ENCODE measurements at regions not wholly inside any gene's neighbourhood (a gene's known extent, or its start where the extent isn't known, plus 50 kb on each side); places are given as distances from the start of the nearest gene placed in this dataset.

- TF ChIP-seq, protein P1, sequence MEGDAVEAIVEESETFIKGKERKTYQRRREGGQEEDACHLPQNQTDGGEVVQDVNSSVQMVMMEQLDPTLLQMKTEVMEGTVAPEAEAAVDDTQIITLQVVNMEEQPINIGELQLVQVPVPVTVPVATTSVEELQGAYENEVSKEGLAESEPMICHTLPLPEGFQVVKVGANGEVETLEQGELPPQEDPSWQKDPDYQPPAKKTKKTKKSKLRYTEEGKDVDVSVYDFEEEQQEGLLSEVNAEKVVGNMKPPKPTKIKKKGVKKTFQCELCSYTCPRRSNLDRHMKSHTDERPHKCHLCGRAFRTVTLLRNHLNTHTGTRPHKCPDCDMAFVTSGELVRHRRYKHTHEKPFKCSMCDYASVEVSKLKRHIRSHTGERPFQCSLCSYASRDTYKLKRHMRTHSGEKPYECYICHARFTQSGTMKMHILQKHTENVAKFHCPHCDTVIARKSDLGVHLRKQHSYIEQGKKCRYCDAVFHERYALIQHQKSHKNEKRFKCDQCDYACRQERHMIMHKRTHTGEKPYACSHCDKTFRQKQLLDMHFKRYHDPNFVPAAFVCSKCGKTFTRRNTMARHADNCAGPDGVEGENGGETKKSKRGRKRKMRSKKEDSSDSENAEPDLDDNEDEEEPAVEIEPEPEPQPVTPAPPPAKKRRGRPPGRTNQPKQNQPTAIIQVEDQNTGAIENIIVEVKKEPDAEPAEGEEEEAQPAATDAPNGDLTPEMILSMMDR (IDR thresholded peaks at IDR 0.05; ENCODE audit: unreplicated experiment): no peak
- DNase-seq (ENCODE audit: unreplicated experiment): no peak
- no peaks in the 10 kb centered on the region for H3K27me3 Mint-ChIP-seq (ENCODE audit: insufficient read depth, unreplicated experiment)
- no TSS peak for BruUV-seq (replicated peaks)
- H3K27ac Mint-ChIP-seq (ENCODE audit: low read depth, unreplicated experiment): no peak overlapping the region
- no peak overlapping the region for H3K4me3 Mint-ChIP-seq (ENCODE audit: unreplicated experiment)
- POLR2A ChIA-PET: no interaction called here
- CTCF ChIA-PET: no interaction called here
- H3K4me1 Mint-ChIP-seq (ENCODE audit: insufficient read depth, unreplicated experiment): no peaks in the 10 kb centered on the region
- no peaks in the 10 kb centered on the region for H3K9me3 Mint-ChIP-seq (ENCODE audit: unreplicated experiment)
- H3K36me3 Mint-ChIP-seq (ENCODE audit: insufficient read depth, unreplicated experiment): no peaks in the 10 kb centered on the region
- intact Hi-C loops (cut with micrococcal nuclease): no loop called here
Observed at GRCh38 chr12:84779169-84779568, 133.4 kb downstream of the SLC6A15 start.

DNA sequence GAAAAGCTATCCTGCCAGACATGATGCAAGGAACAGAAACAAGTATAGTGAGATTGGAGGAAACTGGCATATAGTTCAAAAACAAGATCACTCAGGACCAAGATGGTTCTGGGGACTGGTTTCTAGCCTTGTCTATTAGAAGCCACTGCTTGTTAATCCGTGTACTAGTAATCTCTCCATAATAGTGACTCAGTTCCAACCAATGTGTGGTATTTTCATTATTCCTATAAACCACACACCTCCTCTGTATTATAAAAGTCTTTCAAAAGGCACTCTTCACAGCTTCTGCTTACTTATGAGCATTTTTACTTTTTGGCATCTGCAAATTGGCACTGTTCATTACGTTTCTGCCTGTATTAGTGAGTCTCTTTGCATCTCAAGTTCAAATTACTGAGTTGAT lies 140.3 kb downstream of the SLC6A15 start:
- POLR2A ChIA-PET: no interaction called here
- Mint-ChIP-seq H3K4me3 (ENCODE audit: unreplicated experiment) (no peak overlapping the region), H3K27ac (ENCODE audit: low read depth, unreplicated experiment) (no peak overlapping the region), H3K9me3 (ENCODE audit: unreplicated experiment) (no peaks in the 10 kb centered on the region), H3K36me3 (ENCODE audit: insufficient read depth, unreplicated experiment) (no peaks in the 10 kb centered on the region), H3K4me1 (ENCODE audit: insufficient read depth, unreplicated experiment) (peaks cover 9% of the 10 kb centered on the region), H3K27me3 (ENCODE audit: insufficient read depth, unreplicated experiment) (no peaks in the 10 kb centered on the region)
- intact Hi-C loops (cut with micrococcal nuclease): no loop called here
- no peak for DNase-seq (ENCODE audit: unreplicated experiment)
- CTCF ChIA-PET: no interaction called here
- TF ChIP-seq, protein P1 (IDR thresholded peaks at IDR 0.05; ENCODE audit: unreplicated experiment): no peak
- no TSS peak for BruUV-seq (replicated peaks)

DNA sequence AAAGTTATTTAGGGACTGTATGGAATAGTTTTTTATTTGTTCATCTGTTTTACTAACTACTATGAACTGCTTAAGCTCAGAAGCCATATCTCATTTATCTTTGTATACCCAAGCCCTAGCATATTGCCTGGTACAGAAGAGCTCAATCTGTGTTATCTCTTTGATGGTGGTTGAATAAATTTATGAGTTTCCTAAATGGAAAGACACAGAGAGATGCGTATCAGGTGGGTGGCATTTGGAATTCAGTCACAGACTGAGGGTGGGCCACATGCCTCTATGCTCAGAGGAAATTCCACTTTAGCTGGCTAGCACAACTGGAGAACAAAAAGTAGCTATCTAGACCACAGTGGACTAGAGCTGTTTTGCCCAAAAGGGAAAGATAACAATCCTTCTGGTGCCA lies 145.5 kb downstream of the SLC6A15 start:
- intact Hi-C loops (cut with micrococcal nuclease): no loop called here
- CTCF ChIA-PET: interaction anchor here (1.2 kb wide), 1 partner anchor 29 kb away, joined by 3 read pairs; no protein-coding TSS in a partner anchor

GRCh38 chr12:84766375-84766774 lies 146.2 kb downstream of the SLC6A15 start:
- TF ChIP-seq, protein P1 (IDR thresholded peaks at IDR 0.05; ENCODE audit: unreplicated experiment): no peak
- Mint-ChIP-seq H3K27me3 (ENCODE audit: insufficient read depth, unreplicated experiment) (no peaks in the 10 kb centered on the region), H3K9me3 (ENCODE audit: unreplicated experiment) (no peaks in the 10 kb centered on the region), H3K4me3 (ENCODE audit: unreplicated experiment) (no peak overlapping the region), H3K36me3 (ENCODE audit: insufficient read depth, unreplicated experiment) (no peaks in the 10 kb centered on the region), H3K4me1 (ENCODE audit: insufficient read depth, unreplicated experiment) (no peaks in the 10 kb centered on the region), H3K27ac (ENCODE audit: low read depth, unreplicated experiment) (no peak overlapping the region)
- BruUV-seq (replicated peaks): no TSS peak
- POLR2A ChIA-PET: interaction anchor here (0.9 kb wide), 1 partner anchor 15 kb away, joined by 3 read pairs; no protein-coding TSS in a partner anchor
- CTCF ChIA-PET: interaction anchor here (0.6 kb wide), 1 partner anchor 1256 kb away, joined by 3 read pairs; no protein-coding TSS in a partner anchor
- DNase-seq (ENCODE audit: unreplicated experiment): no peak
- intact Hi-C loops (cut with micrococcal nuclease): no loop called here

More for the DNA sequence above, 145.5 kb downstream of the SLC6A15 start:
- Mint-ChIP-seq H3K36me3 (ENCODE audit: insufficient read depth, unreplicated experiment) (no peaks in the 10 kb centered on the region), H3K4me1 (ENCODE audit: insufficient read depth, unreplicated experiment) (peaks cover 3% of the 10 kb centered on the region), H3K9me3 (ENCODE audit: unreplicated experiment) (no peaks in the 10 kb centered on the region), H3K4me3 (ENCODE audit: unreplicated experiment) (no peak overlapping the region), H3K27me3 (ENCODE audit: insufficient read depth, unreplicated experiment) (no peaks in the 10 kb centered on the region), H3K27ac (ENCODE audit: low read depth, unreplicated experiment) (no peak overlapping the region)
- no TSS peak for BruUV-seq (replicated peaks)
- DNase-seq (ENCODE audit: unreplicated experiment): no peak
- POLR2A ChIA-PET: interaction anchor here (0.9 kb wide), 1 partner anchor 16 kb away, joined by 3 read pairs; no protein-coding TSS in a partner anchor
- TF ChIP-seq, protein P1 (IDR thresholded peaks at IDR 0.05; ENCODE audit: unreplicated experiment): no peak

Data from MCF 10A (cell line).